Keratinocyte (primary cell): ENCODE measurements at regions not wholly inside any gene's neighbourhood (a gene's known extent, or its start where the extent isn't known, plus 50 kb on each side); places are given as distances from the start of the nearest gene placed in this dataset.

Experiments
- DNase-seq: peaks from one replicate; pipeline ENCODE4 v3.0.0-alpha.2; 2011; ENCODE audit warnings: low read depth, missing footprints, low spot score
- FAIRE-seq: peaks from 2 replicates; lab custom pipeline; 2011; peaks lifted over from hg19 to GRCh38; lab: Jason Lieb, UNC
- H2AFZ ChIP-seq: 2 replicates; pipeline ENCODE4 v1.6.0; 2012; ENCODE audit warnings: low read length, control low read depth, inconsistent platforms; ENCODE audit not compliant: control insufficient read depth
- H3K27ac ChIP-seq: 2 replicates; pipeline ENCODE4 v1.5.1; 2011; ENCODE audit warnings: low read length; ENCODE audit not compliant: control insufficient read depth, insufficient read depth
- H3K27me3 ChIP-seq: 3 replicates; pipeline ENCODE4 v1.6.0; 2011; ENCODE audit warnings: low read length; ENCODE audit not compliant: control insufficient read depth, insufficient read depth; ENCODE audit errors: extremely low read depth
- H3K36me3 ChIP-seq, 2 experiments: 2 replicates in 1 of 2; 3 replicates in 1 of 2; pipeline ENCODE4 v1.5.1; 2011; ENCODE audit warnings: low read length in 2 of 2, mild to moderate bottlenecking in 1 of 2; ENCODE audit not compliant: control insufficient read depth in 2 of 2, insufficient read depth in 2 of 2; ENCODE audit errors: extremely low read depth in 1 of 2
- H3K4me1 ChIP-seq: 3 replicates; pipeline ENCODE4 v1.5.1; 2011; ENCODE audit warnings: low read length; ENCODE audit not compliant: control insufficient read depth, insufficient read depth; ENCODE audit errors: extremely low read depth
- H3K4me2 ChIP-seq: 3 replicates; pipeline ENCODE4 v1.6.0; 2011; ENCODE audit warnings: low read depth, low read length; ENCODE audit not compliant: control insufficient read depth, insufficient read depth; ENCODE audit errors: extremely low read depth
- H3K4me3 ChIP-seq, 3 experiments: fragments of 200-600 bp in 1 of 3; sonication (generic) in 1 of 3; 2 replicates in 2 of 3; 3 replicates in 1 of 3; pipeline ENCODE4 v1.5.1; 2011 to 2016; ENCODE audit warnings: low read length in 3 of 3, mild to moderate bottlenecking in 3 of 3, control low read depth in 2 of 3, inconsistent platforms in 1 of 3, low read depth in 1 of 3, mixed read lengths in 1 of 3, mixed run types in 1 of 3, moderate library complexity in 1 of 3; ENCODE audit not compliant: control insufficient read depth in 2 of 3, insufficient read depth in 2 of 3; ENCODE audit errors: extremely low read depth in 1 of 3
- H3K79me2 ChIP-seq: 2 replicates; pipeline ENCODE4 v1.6.0; 2012; ENCODE audit warnings: low read length; ENCODE audit not compliant: control insufficient read depth, insufficient read depth
- H3K9ac ChIP-seq: 3 replicates; pipeline ENCODE4 v1.6.0; 2011; ENCODE audit warnings: low read length; ENCODE audit not compliant: control insufficient read depth, insufficient read depth; ENCODE audit errors: extremely low read depth
- H3K9me1 ChIP-seq: 3 replicates; pipeline ENCODE4 v1.6.0; 2011; ENCODE audit warnings: low read length; ENCODE audit not compliant: control insufficient read depth, insufficient read depth; ENCODE audit errors: extremely low read depth
- H3K9me3 ChIP-seq: 2 replicates; pipeline ENCODE4 v1.5.1; 2012; ENCODE audit warnings: low read depth, low read length; ENCODE audit not compliant: control insufficient read depth
- H4K20me1 ChIP-seq: 3 replicates; pipeline ENCODE4 v1.6.0; 2011; ENCODE audit warnings: low read length; ENCODE audit not compliant: control insufficient read depth, insufficient read depth; ENCODE audit errors: extremely low read depth
- CTCF ChIP-seq, 3 experiments: IDR thresholded peaks in 1 of 3; conservative IDR thresholded peaks in 1 of 3; optimal IDR thresholded peaks in 1 of 3; 2 replicates in 2 of 3; 3 replicates in 1 of 3; pipeline versions ENCODE3 to v1.5.1; 2011; ENCODE audit warnings: low read length in 3 of 3, mild to moderate bottlenecking in 3 of 3, moderate library complexity in 2 of 3, control low read depth in 1 of 3, inconsistent platforms in 1 of 3; ENCODE audit not compliant: insufficient read depth in 2 of 3; ENCODE audit errors: extremely low read depth in 1 of 3
- EZH2 ChIP-seq: IDR thresholded peaks from one replicate; pipeline ENCODE4 v1.6.1; 2012; ENCODE audit warnings: inconsistent platforms, mild to moderate bottlenecking, low read length, moderate library complexity
- dilution Hi-C: fragments of 300-500 bp; cut with MboI; formaldehyde crosslinking; loops from one replicate; pipeline ENCODE4 v1.7.0; 2020; ENCODE audit warnings: low sequenced_read_pairs; ENCODE audit not compliant: extremely low pct_ligation_motif_present

GRCh38 chr9:99720455-99721050 is 101.1 kb upstream of the NR4A3 start:
- dilution Hi-C loops = no loop called here
- no peak overlapping the region for H2AFZ ChIP-seq

GRCh38 chr9:99721898-99722297 is 99.8 kb upstream of the NR4A3 start:
- no peak overlapping the region for H3K4me2 ChIP-seq
- no peaks in the 10 kb centered on the region for H3K4me1 ChIP-seq
- dilution Hi-C loops = no loop called here
- DNase-seq (no peak), FAIRE-seq (no peak)
- H3K4me3 ChIP-seq = no peak overlapping the region
- no peaks in the 10 kb centered on the region for H3K36me3 ChIP-seq
- no peaks in the 10 kb centered on the region for H4K20me1 ChIP-seq
- no peak overlapping the region for H3K9ac ChIP-seq
- H2AFZ ChIP-seq = no peak overlapping the region
- H3K27me3 ChIP-seq = no peaks in the 10 kb centered on the region
- no peaks in the 10 kb centered on the region for H3K9me1 ChIP-seq
- no peak for TF ChIP-seq CTCF (optimal IDR thresholded peaks at IDR 0.05 in 1 of 3, IDR thresholded peaks at IDR 0.05 in 1 of 3, conservative IDR thresholded peaks at IDR 0.05 in 1 of 3; ENCODE audit: extremely low read depth in 1 of 3, insufficient read depth in 2 of 3, low read length in 3 of 3)
- TF ChIP-seq EZH2 = no peak
- no peaks in the 10 kb centered on the region for H3K79me2 ChIP-seq
- H3K27ac ChIP-seq = no peak overlapping the region
- H3K9me3 ChIP-seq = no peaks in the 10 kb centered on the region

More at GRCh38 chr9:99720455-99721050, 101.1 kb upstream of the NR4A3 start:
- no peak for TF ChIP-seq EZH2
- no peak for TF ChIP-seq CTCF (optimal IDR thresholded peaks at IDR 0.05 in 1 of 3, IDR thresholded peaks at IDR 0.05 in 1 of 3, conservative IDR thresholded peaks at IDR 0.05 in 1 of 3; ENCODE audit: extremely low read depth in 1 of 3, insufficient read depth in 2 of 3, low read length in 3 of 3)
- Histone ChIP-seq H3K4me3 (no peak overlapping the region), H3K4me1 (no peaks in the 10 kb centered on the region), H3K79me2 (no peaks in the 10 kb centered on the region), H3K36me3 (no peaks in the 10 kb centered on the region), H3K9ac (no peak overlapping the region), H4K20me1 (no peaks in the 10 kb centered on the region), H3K9me1 (no peaks in the 10 kb centered on the region), H3K9me3 (no peaks in the 10 kb centered on the region), H3K4me2 (no peak overlapping the region), H3K27ac (no peak overlapping the region), H3K27me3 (no peaks in the 10 kb centered on the region)
- FAIRE-seq (no peak), DNase-seq (no peak)
